Chondrocyte (in vitro differentiated cells): ENCODE measurements at regions not wholly inside any gene's neighbourhood (a gene's known extent, or its start where the extent isn't known, plus 50 kb on each side); places are given as distances from the start of the nearest gene placed in this dataset.
A peak's percentile ranks its signal among the peaks of the same experiment; 100 is the strongest.

ENCODE experiments used
- DNase-seq: peaks from one replicate; pipeline ENCODE4 v3.0.0; 2021; ENCODE audit warnings: mixed read lengths, low spot score
- H3K27ac Mint-ChIP-seq: one replicate; pipeline ENCODE4 v1.8.0; 2021; ENCODE audit warnings: mild to moderate bottlenecking, moderate library complexity, mixed read lengths; ENCODE audit not compliant: unreplicated experiment
- H3K27me3 Mint-ChIP-seq: 2 replicates; pipeline ENCODE4 v1.8.0; 2021; ENCODE audit warnings: low read depth, mixed read lengths
- H3K36me3 Mint-ChIP-seq: 2 replicates; pipeline ENCODE4 v1.8.0; 2021; ENCODE audit warnings: low read depth, mixed read lengths
- H3K4me1 Mint-ChIP-seq: 2 replicates; pipeline ENCODE4 v1.8.0; 2021; ENCODE audit warnings: low read depth, mild to moderate bottlenecking, mixed read lengths
- H3K4me3 Mint-ChIP-seq: one replicate; pipeline ENCODE4 v1.8.0; 2021; ENCODE audit warnings: mild to moderate bottlenecking, moderate library complexity, mixed read lengths; ENCODE audit not compliant: unreplicated experiment
- H3K9me3 Mint-ChIP-seq: 2 replicates; pipeline ENCODE4 v1.8.0; 2021; ENCODE audit warnings: low read depth, mixed read lengths
- TF ChIP-seq, protein P1 (sequence below): fragments of 200-600 bp; sonication (generic); IDR thresholded peaks from 2 replicates; pipeline ENCODE4 v1.5.0; 2021; ENCODE audit warnings: antibody characterized with exemption, mild to moderate bottlenecking, moderate library complexity

DNA sequence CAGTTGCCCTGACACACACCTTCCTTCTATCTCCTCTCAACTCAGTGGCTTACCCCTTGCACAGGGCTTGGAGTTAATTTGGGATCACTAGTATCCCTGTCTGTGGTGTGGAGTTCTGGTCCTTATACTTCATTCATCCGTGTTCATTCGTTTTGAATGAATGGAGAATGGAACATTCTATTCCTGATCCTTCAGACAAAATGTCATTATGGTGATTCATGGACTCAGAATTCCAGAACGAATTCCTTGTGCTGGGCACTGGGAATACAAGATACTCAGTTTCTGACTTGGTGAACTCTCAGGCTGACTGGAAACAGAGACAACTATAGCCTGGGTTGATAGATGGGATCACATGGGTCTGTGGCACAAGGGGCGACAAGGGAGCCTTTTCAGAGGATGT is 49.9 kb upstream of the TRABD2B start:
- DNase-seq = no peak
- no peaks in the 10 kb centered on the region for H3K27me3 Mint-ChIP-seq
- no peaks in the 10 kb centered on the region for H3K9me3 Mint-ChIP-seq
- peak overlapping the region; percentile 93 for H3K27ac Mint-ChIP-seq
- no peak overlapping the region for H3K4me3 Mint-ChIP-seq
- H3K36me3 Mint-ChIP-seq = no peaks in the 10 kb centered on the region
- TF ChIP-seq, protein P1, sequence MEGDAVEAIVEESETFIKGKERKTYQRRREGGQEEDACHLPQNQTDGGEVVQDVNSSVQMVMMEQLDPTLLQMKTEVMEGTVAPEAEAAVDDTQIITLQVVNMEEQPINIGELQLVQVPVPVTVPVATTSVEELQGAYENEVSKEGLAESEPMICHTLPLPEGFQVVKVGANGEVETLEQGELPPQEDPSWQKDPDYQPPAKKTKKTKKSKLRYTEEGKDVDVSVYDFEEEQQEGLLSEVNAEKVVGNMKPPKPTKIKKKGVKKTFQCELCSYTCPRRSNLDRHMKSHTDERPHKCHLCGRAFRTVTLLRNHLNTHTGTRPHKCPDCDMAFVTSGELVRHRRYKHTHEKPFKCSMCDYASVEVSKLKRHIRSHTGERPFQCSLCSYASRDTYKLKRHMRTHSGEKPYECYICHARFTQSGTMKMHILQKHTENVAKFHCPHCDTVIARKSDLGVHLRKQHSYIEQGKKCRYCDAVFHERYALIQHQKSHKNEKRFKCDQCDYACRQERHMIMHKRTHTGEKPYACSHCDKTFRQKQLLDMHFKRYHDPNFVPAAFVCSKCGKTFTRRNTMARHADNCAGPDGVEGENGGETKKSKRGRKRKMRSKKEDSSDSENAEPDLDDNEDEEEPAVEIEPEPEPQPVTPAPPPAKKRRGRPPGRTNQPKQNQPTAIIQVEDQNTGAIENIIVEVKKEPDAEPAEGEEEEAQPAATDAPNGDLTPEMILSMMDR = no peak
- peaks cover 58% of the 10 kb centered on the region for H3K4me1 Mint-ChIP-seq
